ENCODE measurements at regions not wholly inside any gene's neighbourhood (a gene's known extent, or its start where the extent isn't known, plus 50 kb on each side); places are given as distances from the start of the nearest gene placed in this dataset.

DNA sequence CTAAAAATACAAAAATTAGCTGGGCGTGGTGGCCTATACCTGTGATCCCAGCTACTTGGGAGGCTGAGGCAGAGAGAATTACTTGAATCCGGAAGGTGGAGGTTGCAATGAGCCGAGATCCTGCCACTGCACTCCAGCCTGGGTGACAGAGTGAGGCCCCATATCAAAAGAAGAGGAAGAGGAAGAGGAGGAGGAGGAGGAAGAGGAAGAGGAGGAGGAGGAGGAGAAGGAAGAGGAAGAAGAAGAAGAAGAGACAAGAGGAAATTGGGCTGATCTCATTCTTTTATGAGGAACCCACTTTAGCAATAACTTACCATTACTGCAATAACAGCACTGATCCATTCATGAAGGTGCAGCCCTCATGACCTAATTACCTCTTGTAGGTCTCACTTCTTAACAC is 138.9 kb upstream of the GIMD1 start:
- no peak for DNase-seq

DNA sequence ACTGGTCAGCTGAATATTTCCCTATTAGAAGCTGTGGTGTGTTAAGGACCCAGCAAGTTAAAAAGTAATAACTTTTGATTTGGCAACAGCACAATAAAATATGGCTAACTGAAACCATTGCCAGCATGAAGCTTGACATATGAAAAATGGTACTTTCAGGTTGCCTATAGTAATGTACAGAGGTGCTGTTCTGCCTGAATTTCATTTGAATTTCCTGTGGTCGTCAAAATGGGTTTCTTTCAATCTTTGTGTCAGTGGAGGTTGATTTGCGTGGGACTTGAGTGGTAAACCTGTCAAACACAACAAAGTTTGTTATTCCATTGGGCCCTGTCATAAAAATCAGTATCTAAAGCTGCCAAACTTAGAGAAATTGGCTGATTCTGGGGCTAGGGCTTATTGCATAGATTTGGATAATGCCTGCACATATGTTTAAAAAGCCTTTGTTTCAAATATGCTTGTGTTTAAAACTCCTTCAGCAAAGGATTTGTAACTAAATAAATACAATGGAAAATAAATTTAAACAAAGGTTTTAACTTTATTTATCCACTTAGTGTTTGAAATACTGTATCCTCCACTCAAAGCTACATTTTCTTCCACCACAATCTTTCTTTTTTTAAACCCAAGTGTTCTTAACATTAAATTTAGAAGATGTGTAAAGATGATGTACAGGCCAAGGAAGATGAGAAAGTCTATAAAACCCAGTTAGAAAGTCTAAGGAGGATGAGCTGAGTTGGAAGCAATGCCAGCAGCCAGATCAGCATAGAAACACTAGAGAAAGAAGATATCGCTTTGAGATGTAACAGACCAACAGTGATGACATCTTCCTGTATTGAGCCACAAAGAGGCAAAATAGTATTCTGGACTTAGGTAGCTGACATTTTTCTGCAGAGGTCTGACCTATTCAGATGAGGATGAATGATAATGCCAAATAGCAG is 134.8 kb upstream of the GIMD1 start:
- DNase-seq: no peak

DNA sequence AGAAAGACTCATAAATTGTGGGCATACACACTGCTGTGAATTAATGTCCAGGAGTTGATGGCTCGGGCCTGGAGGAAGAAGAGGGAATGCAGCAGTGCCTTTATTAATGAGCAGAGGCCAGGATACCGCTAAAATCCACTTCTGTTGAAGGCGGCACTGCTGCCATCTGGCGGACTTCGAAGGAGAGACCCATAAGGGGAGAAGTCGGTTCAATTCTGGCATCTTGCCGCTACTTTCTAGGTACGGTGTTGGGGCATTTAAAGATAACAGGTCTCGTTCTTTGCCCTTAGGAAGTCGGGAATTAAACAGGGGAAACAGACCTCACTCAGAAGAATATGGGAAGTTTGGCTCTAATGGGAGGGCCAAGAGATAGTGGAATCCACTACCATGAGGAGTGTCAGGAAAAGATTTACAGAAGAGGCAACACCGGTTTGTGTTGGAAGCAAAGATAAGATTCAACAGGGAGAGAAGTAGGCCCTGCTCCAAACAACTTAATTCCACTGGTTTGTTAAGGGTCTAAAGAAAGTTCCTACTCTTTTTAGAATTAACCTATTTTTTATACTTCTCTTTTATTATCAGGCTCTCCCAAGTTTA is 133.6 kb upstream of the GIMD1 start:
- peak; percentile 7 for DNase-seq

DNA sequence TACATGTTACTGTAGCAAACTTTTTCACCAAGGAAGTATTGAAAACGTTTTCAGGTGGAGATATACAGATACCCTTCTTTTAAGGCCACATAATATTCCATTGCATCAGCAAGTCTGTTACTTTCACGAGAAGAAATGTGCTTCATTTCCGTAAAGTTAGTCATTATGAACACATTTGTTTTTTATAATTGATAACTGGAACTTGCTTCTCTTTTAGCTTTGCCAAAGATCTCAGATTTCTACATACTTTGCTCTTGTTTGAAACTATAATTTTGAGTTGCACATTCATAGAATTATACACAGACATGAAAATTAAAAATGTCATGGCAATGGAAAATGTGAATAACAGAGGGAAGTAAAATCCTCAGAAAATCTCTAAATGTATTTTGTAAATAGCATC is 128.7 kb upstream of the GIMD1 start:
- no peak for DNase-seq

DNA sequence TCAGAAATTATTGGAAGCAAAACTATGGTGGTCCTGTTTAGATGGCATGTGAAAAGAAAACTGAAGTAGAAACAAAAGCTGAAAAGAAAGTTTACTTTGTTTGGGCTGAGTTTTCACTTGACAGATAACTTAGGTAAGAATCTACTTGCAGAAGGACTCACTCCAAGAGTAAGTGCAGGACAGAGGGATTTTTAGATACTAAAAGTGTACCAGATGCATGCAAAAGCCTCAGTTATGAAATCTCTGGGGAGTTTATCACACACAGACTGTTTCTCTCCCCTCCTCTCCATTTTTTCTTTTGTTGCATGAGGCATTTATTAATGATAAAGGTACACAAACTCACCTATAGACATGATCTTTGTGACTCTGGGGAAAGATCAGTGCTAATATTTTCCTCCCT is 127.5 kb upstream of the GIMD1 start:
- DNase-seq: no peak

DNA sequence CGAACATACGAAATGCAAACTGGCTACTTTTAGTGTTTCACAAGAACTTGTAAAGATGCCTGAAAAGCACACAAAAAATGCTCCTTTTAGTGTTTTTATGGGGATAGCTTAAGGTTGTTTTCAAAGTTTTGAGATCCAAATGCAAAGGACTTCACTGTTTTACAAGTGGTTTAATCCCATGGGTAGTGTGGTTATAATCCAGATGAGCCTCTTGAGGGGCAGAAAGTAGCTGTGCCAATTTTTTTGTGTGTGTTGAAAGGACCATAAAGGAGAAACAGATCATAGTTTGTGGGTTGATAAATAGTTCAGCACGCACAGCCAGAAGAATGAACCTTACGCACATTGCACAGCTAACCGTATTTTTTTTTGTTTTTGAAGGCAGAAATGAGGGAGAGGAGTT is 126.9 kb upstream of the GIMD1 start:
- DNase-seq: no peak

DNA sequence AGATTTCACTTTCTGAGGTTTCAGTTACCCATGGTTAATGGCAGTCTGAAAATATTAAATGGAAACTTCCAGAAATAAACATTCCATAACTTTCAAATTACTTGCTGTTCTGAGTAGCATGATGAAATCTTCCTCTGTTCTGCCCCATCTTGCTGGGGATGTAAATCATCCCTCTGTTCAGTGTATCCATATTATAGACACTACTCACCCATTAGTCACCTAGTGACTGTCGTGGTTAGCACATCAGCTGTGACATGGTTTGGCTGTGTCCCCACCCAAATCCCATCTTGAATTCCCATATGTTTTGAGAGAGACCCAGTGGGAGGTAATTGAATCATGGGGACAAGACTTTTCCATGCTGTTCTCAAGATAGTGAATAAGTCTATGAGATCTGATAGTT is 125.5 kb upstream of the GIMD1 start:
- DNase-seq: no peak

DNA sequence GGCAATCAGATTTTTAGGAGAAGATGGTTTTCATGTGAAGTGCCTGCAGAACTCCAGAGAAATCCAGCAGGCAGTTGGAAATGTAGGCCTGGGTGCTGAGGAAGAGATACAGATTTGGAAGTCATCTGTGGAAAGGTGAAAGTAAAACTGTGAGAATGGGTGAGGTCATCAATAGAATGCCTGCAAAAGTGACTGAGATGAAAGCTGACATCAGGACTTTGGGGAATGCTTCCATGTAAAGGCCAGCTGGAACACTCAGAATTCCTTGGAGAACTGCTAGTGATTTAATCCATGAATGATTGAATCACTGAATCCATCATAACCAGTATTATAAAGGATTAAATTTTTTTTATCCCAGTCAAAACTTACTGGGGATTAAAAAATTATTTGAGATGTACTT is 124.5 kb upstream of the GIMD1 start:
- no peak for DNase-seq

DNA sequence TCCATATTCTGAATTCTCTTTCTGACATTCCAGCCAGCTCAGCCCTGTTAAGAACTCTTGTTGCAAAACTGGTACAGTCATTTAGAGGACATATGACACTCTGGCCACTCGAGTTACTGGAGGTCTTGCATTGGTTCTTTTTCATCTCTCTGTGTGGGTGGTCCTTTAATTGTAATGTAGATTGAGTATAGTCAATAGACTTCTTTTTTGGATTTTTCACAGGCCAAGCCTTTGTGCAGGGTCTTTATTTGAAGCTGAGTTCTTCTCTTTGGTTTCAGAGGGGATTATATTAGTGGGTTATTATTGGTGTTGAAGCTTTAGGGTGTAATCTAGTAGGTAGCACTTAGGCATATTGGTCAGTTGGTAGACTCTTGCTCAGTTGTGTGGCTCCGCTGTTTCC is 118.0 kb upstream of the GIMD1 start:
- DNase-seq: no peak

DNA sequence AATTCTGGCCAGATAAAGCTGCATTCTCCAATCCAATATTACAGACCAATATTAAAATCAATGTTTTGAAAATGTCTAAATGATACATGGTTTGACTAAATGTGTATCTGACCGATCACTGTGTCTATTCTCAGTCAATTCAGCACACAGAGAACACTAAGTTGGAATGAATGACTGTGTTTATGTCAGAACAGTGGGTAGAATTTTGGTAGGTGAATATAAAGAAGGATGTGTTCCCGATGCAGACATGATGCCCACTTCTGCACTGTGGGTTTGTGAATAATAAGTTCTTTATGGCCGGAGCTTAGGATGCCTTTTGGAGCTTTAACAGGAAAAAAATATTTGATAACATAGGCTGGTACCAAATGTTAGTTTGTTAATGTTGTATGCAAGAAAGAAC is 113.2 kb upstream of the GIMD1 start:
- no peak for DNase-seq

DNA sequence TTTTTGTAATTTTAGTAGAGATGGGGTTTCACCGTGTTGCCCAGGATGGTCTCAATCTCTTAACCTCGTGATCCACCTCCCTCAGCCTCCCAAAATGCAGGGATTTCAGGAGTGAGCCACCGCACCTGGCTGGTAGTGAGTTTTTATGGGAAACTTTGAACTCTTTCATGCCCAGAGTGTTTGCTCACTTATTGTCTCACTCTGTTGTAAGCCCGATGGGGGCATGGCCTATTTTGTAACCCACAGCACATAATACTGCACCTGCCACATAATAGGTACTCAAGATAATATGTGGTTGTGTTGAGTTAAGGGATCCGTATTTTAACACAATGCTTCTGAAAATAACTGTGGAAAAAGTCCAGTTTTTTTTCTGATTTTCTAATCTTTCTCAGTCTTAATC is 109.6 kb upstream of the GIMD1 start:
- peak; percentile 3 for DNase-seq

DNA sequence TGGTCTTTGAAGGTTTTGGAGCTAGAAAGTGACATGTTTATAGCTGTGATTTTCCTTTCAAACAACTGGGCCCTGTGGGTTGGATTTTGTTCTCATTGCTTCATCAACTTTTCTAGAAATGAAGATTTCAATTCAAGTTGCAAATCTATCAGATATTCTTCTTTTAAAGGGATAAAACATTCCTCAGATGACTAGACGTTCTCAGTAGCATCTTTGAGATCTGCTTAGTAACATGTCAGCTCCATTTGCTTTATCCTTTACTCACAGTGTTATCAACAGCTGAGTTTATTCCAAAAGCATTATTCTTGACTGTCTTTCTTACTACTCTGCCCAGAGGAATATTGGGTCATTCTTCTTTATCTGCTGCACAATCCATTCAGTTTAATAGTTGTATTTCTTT is 108.2 kb upstream of the GIMD1 start:
- no peak for DNase-seq

DNA sequence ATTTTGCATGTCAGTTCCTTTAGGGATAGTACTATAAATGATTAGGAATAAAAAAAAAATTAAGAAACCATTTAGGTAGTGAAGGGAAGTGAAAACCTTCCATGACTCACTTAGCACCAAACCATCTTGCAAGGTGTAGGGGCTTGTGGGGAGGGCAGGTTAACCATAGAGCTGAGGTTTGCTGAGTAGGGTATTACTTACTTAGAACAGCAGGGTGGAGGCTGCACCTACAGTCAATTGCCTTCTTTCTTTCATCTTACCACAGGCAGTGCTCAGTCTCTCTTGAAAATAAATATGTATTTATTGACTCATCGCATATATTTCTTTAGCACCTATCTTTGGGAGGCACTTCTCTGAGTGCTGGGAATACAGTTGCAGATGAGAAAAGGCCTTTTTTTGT is 104.9 kb upstream of the GIMD1 start:
- no peak for DNase-seq

DNA sequence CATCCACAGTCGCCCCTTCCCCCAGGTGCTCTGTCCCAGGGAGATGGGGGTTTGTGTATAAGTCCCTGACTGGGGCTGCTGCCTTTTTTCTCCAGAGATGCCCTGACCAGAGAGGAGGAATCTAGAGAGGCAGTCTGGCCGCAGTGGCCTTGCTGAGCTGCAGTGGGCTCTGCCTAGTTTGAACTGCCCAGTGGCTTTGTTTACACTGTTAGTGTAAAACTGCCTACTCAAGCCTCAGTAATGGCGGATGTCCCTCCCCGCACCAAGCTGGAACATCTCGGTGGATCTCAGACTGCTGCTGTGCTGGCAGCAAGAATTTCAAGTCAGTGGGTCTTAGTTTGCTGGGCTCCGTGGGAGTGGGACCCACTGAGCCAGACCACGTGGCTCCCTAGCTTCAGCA is 102.6 kb upstream of the GIMD1 start:
- no peak for DNase-seq

DNA sequence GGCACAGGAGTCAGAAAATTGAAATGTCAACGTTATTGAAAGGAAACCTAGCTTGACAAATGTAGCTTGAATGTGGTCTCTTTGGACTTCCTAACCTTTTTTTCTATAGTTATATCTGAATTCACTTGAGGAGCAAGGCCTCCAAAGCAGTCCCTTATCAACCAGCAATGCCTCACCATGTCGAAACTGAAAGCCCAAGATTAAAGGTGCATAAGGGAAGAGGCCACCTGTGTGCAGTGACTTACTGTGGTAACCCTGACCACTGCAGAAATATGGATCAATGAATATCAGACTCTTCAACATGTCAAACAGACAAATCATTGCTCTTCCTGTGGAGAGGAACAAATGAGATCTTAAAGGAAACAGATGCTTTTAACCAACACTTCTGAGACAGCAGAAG is 95.0 kb upstream of the GIMD1 start:
- DNase-seq: no peak

DNA sequence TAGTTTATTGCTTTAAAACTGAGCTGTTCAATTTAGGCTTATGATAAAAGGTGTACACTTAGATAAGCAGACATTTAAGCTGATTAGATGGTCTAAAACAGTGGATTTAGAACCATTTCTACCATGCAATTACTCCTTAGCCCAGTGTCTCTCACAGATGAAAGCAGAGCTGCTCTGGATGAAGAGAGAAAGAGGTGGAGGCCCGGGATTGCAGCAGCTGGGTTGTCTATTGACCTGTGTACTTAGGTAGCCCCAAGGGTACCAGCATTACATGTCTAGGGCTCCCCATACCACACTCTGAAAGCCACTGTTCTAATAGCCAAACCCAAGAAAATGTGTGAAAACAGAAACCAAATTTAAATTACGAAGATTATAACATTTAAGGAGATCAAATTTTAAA is 86.0 kb upstream of the GIMD1 start:
- no peak for DNase-seq

DNA sequence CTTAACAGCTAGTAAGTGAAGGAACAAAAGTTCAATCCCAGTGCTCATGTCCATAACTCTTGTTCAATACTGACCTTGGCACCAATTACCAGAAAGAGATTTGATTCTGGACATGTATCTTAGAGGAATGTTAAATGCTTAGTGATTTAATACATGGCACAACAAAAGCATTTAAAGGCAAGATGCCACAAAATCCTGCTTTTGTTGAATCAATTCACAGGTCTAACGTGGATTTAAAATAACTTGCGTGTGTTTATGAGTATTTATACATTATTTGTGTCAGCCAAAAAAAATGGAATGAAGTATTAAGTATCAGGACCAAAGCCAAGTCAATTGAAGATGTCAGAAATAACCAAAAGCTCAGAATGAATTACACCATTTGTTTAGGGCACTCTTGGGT is 85.4 kb upstream of the GIMD1 start:
- no peak for DNase-seq

DNA sequence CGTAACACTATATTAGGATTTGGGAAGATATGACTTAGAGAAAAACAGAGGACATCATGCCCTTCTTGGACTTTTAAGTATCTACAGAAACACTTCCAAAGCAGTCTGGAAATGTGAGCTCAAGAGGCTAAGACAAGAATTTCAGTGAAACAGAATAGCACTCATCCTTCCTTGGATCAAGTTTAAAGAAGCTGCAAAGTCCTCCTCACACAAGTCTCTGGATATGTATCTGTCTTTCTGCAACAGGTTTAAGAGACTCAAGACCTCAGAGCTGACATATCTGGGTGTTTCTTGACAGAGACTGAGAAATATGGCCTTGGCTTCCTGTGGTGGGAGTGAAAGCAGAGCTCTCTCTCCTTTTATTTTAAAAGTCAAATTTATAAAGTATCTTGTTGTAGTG is 82.5 kb upstream of the GIMD1 start:
- DNase-seq: no peak

DNA sequence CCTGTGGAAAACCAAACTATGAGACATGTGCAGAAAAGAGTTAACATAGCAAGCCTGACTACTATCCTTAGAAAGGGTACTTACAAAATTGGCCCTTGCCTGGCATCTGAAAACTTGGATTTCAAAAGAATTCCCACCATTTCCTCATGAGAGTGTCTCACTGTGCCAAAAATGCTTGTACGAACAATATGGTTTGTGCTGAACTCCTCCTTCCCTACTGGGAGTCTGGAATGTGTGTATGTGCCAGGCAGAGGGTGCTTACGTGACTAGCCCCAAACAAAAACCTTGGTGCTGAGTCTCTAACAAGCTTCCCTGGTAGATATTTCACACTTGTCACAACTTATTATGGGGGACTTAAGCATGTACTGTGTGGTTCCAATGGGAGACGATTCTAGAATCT is 81.7 kb upstream of the GIMD1 start:
- no peak for DNase-seq

DNA sequence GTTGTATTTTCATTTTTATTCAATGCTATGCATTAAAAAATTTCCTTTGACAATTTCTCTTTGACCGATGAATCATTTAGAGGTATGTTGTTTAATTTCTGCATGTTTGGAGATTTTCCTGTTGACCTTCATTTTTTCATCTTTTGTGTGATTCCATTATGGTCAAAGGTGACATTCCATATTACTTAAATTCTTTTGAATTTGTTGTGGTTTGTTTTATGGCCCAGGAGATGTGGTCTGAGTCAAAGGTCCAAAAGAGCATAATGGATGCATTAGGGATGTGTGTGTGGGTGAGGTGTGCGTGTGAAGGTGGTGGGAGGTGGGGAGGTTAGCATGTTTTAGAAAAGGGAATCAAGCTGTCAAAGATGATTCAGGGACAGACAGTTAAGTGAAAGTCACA is 76.0 kb upstream of the GIMD1 start:
- no peak for DNase-seq

DNA sequence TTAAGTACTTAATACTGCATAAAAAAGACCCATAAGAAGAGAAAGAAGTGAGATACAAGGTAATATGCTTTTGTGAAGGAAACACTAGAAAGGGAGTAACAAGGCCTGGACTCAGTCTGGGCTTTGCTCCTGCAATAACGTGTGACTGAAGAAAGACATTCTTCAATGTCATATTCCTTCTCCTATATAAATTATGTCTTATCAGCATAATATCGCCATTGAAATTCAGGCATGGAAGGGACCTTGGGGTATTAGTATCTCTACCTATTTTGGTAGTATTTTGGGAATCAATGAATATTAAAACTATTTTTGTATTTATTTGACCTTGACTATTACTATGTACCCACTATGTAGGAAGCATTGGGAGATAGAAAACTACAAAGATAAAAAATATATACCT is 62.2 kb upstream of the GIMD1 start:
- no peak for DNase-seq

DNA sequence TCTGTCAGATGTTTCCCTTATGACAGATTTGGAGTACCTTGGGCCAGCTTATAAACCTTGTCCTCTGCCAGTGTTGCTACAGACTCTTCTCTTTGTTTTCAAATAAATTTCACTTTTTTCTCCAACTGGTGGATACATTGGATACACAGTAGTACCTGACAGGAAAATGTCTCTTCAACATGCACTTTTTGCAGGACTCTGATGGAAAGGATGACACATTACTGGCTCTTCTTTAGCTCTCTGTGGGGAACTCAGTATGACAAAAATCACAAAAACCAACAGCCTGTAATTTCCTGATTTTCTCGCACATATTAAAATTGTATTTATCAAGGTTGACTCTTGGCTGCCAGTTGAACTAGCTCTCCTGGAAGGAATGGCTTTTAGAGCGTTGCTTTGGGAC is 61.3 kb upstream of the GIMD1 start:
- no peak for DNase-seq

DNA sequence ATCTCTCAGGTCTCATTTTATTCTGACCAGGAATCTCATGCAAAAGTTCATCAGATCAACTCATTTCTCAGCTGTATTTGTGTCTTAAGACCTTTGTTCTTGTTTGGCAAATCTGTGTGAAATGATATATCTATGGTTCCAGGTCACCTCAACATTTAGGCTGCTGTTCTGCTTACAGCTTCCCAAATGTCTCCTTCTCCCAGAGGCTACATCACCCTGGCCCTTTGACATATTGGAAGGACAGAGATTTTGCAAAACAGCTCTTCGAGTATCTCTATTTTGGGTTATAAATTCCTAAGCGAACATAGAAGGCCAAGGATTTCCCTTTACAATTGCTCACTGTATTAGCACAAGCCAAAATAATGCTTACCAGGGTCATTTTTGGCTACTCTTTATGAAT is 57.5 kb upstream of the GIMD1 start:
- no peak for DNase-seq

DNA sequence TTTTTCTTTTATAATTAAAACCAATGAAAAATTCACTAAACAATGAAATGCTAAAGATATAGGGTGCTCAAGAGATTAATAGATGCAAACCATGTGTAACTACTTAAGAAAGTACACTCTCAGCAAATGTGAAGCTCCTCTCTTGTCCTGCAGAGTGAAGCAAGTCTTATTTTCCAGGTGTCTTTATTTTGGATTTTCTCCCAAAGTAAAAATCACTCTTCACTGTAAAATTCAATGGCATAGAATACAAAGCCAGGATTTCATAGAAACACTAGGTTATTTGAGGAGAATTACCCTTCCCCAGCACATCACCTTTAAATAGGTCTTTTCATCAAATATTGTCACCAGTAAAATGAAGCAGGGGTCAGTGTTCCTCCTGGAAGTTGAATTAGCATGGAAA is 57.0 kb upstream of the GIMD1 start:
- no peak for DNase-seq

DNA sequence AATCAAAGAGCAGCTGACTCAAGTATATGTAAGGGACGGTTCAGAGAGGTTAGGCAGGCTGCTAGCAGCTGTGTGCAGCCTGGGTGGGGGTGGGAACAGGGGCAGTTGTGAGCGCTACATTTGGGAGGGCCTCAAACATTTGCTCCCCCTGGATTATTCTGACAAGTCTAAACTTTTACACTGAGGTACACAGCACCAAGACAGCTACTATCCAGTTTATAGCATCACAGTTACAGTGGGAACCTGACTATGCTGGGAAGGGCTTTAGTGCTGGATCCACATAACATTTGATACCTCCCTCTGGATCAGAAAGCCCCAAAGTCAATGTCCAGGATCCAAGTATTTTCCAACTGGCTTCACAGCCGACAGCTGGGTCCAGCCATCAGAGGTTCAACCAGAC is 55.8 kb upstream of the GIMD1 start:
- no peak for DNase-seq
